GM12872 (cell line): ENCODE measurements at regions not wholly inside any gene's neighbourhood (a gene's known extent, or its start where the extent isn't known, plus 50 kb on each side); places are given as distances from the start of the nearest gene placed in this dataset.

Experiments
- CTCF ChIP-seq: IDR thresholded peaks from 3 replicates; pipeline ENCODE4 v1.5.1; 2011; ENCODE audit warnings: low read depth, mild to moderate bottlenecking, low read length, moderate library complexity; ENCODE audit not compliant: insufficient read depth

- TF ChIP-seq CTCF = no peak
Measured at GRCh38 chr16:62717026-62717425, 680.8 kb upstream of the CDH8 start.

GRCh38 chr16:62715701-62716100, 679.5 kb upstream of the CDH8 start:
- no peak for TF ChIP-seq CTCF

- TF ChIP-seq CTCF = no peak
Measured at GRCh38 chr16:62712566-62712965, 676.3 kb upstream of the CDH8 start.

- no peak for TF ChIP-seq CTCF
Measured at GRCh38 chr16:62711797-62712196, 675.6 kb upstream of the CDH8 start.

- TF ChIP-seq CTCF = no peak
Measured at GRCh38 chr16:62709794-62710193, 673.6 kb upstream of the CDH8 start.

GRCh38 chr16:62701426-62701825, 665.2 kb upstream of the CDH8 start:
- TF ChIP-seq CTCF = no peak

GRCh38 chr16:62700426-62701294, 664.4 kb upstream of the CDH8 start:
- TF ChIP-seq CTCF = no peak

- TF ChIP-seq CTCF = no peak
Measured at GRCh38 chr16:62692685-62693084, 656.4 kb upstream of the CDH8 start.
